ENCODE measurements at regions not wholly inside any gene's neighbourhood (a gene's known extent, or its start where the extent isn't known, plus 50 kb on each side); places are given as distances from the start of the nearest gene placed in this dataset.

- no peaks in the 10 kb centered on the region for H3K4me1 ChIP-seq (ENCODE audit: control insufficient read depth, insufficient read depth, low read length)
- H3K27ac ChIP-seq (ENCODE audit: extremely low read depth, low read depth, low read length): no peak overlapping the region
- ChIA-PET POLR2A (no interaction called here), CTCF (no interaction called here)
- H3K9me3 ChIP-seq (ENCODE audit: control insufficient read depth, insufficient read depth, low read depth, low read length): no peaks in the 10 kb centered on the region
- no peaks in the 10 kb centered on the region for H3K36me3 ChIP-seq (ENCODE audit: control insufficient read depth in 2 of 2, insufficient read depth in 1 of 2, low read length in 2 of 2)
- TF ChIP-seq ZNF404 (tag by site-specific recombination; IDR thresholded peaks at IDR 0.05): no peak
- TF ChIP-seq ZNF19 (tag by site-specific recombination; IDR thresholded peaks at IDR 0.05; ENCODE audit: low read depth): no peak
- TF ChIP-seq ZNF239 (tag by site-specific recombination; IDR thresholded peaks at IDR 0.05): no peak
- TF ChIP-seq ZNF518A (tag by site-specific recombination; conservative IDR thresholded peaks at IDR 0.05; ENCODE audit: low read depth): no peak
- TF ChIP-seq ZFP41 (tag by site-specific recombination; IDR thresholded peaks at IDR 0.05; ENCODE audit: borderline replicate concordance): no peak
- no peak for TF ChIP-seq ZNF600 (tag by site-specific recombination; IDR thresholded peaks at IDR 0.05)
- no peak for TF ChIP-seq YY2 (tag by site-specific recombination; IDR thresholded peaks at IDR 0.05)
- TF ChIP-seq, protein P1, sequence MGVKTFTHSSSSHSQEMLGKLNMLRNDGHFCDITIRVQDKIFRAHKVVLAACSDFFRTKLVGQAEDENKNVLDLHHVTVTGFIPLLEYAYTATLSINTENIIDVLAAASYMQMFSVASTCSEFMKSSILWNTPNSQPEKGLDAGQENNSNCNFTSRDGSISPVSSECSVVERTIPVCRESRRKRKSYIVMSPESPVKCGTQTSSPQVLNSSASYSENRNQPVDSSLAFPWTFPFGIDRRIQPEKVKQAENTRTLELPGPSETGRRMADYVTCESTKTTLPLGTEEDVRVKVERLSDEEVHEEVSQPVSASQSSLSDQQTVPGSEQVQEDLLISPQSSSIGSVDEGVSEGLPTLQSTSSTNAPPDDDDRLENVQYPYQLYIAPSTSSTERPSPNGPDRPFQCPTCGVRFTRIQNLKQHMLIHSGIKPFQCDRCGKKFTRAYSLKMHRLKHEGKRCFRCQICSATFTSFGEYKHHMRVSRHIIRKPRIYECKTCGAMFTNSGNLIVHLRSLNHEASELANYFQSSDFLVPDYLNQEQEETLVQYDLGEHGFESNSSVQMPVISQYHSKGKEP (tag by site-specific recombination; IDR thresholded peaks at IDR 0.05): no peak
- TF ChIP-seq ZNF677 (tag by site-specific recombination; IDR thresholded peaks at IDR 0.05): no peak
- no peak for TF ChIP-seq ZNF133 (tag by site-specific recombination; IDR thresholded peaks at IDR 0.05)
- no peak for TF ChIP-seq BCL11A (tag by site-specific recombination; IDR thresholded peaks at IDR 0.05; ENCODE audit: low read depth)
- TF ChIP-seq, protein P2, sequence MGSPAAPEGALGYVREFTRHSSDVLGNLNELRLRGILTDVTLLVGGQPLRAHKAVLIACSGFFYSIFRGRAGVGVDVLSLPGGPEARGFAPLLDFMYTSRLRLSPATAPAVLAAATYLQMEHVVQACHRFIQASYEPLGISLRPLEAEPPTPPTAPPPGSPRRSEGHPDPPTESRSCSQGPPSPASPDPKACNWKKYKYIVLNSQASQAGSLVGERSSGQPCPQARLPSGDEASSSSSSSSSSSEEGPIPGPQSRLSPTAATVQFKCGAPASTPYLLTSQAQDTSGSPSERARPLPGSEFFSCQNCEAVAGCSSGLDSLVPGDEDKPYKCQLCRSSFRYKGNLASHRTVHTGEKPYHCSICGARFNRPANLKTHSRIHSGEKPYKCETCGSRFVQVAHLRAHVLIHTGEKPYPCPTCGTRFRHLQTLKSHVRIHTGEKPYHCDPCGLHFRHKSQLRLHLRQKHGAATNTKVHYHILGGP (tag by site-specific recombination; IDR thresholded peaks at IDR 0.05): no peak
- TF ChIP-seq ZNF146 (tag by site-specific recombination; IDR thresholded peaks at IDR 0.05): no peak
- TF ChIP-seq, protein P3, sequence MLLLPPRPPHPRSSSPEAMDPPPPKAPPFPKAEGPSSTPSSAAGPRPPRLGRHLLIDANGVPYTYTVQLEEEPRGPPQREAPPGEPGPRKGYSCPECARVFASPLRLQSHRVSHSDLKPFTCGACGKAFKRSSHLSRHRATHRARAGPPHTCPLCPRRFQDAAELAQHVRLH (tag by site-specific recombination; IDR thresholded peaks at IDR 0.05): no peak
- no peak for TF ChIP-seq ZSCAN5A (tag by site-specific recombination; IDR thresholded peaks at IDR 0.05)
- no peak for TF ChIP-seq ZNF2 (tag by site-specific recombination; IDR thresholded peaks at IDR 0.05)
- no peak for TF ChIP-seq ZNF121 (tag by site-specific recombination; IDR thresholded peaks at IDR 0.05)
- TF ChIP-seq ZNF311 (tag by site-specific recombination; IDR thresholded peaks at IDR 0.05; ENCODE audit: borderline replicate concordance): no peak
- no peak overlapping the region for H3K4me3 ChIP-seq (ENCODE audit: low read depth, low read length)
Observed at GRCh38 chr2:35415942-35416341, 939.6 kb upstream of the CRIM1 start.

Measured in HEK293 (cell line).